ENCODE measurements at regions not wholly inside any gene's neighbourhood (a gene's known extent, or its start where the extent isn't known, plus 50 kb on each side); places are given as distances from the start of the nearest gene placed in this dataset.

GRCh38 chr16:51508490-51509212, 357.6 kb upstream of the SALL1 start:
- no peak for DNase-seq

- DNase-seq = no peak
These were observed 356.2 kb upstream of the SALL1 start for GRCh38 chr16:51507286-51507685.

DNA sequence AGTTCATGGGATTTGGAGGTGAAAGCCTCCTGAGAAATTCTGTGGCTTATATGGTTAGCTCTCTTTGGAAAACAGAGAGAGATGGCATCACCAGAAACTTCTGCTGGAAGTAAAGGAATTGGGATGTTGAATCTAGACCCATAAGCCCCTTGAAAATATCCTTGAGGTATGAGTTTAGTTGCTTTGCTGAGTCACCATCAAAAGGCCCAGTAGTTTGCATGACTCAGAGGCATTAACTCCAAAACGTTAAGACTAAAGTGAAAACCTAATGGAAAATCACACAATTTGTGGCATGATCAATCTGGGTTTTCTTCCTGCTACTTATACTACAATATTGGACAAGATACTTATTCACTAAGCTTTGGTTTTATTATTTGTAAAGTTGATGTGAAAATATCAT, 349.2 kb upstream of the SALL1 start:
- no peak for DNase-seq

DNA sequence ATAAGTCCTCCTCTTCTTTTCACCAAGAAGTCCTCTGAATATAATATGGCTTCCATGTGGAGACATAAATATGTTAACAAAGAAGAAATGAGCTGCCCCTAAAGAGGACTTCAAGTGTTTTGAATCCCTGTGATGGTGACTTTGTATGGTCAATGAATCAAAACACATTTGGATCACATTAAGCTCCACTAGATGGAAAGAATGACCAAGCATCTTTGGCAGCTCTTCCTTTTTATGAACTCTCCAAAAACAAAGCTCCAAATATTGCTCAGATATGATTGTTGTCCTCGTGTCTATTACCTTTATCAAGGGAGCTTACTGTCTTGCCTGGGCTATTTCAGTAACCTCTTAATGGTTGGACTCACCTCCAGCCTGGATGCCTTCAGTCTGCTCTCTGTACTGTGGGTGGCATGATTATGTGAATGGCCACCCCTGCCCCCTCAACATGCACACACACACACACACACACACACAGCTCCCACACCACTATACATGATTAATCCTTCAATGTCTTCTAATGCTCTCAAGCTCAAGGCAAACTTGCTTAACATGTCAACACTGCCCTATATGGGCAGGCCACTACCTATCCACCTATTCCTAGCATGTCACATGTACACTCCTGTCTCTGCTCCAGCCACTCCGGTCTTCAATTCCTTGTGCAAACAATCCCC, 346.6 kb upstream of the SALL1 start:
- no peak for DNase-seq

DNA sequence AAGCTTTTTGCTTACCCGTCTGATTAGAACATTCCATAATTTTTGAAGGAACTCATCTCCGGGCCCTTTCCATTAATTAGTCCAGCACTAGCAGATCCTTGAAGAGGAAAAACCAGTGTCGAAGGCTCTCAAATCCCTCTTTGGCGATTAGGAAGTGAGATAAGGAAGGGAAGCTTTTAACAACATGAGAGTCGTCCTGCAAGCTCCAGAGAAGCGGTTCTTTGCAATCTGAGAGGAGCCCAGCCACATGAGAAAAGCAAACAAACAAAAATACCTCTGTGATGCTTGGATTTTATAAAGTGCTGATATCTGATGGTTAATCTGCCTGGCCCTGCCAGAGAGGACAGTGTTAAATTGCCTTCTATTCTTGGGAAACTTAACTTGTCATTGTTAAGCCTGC, 339.8 kb upstream of the SALL1 start:
- DNase-seq = no peak

- DNase-seq = no peak
These were observed 336.8 kb upstream of the SALL1 start for GRCh38 chr16:51487880-51488279.

GRCh38 chr16:51474414-51475091, 323.5 kb upstream of the SALL1 start:
- DNase-seq = no peak

DNA sequence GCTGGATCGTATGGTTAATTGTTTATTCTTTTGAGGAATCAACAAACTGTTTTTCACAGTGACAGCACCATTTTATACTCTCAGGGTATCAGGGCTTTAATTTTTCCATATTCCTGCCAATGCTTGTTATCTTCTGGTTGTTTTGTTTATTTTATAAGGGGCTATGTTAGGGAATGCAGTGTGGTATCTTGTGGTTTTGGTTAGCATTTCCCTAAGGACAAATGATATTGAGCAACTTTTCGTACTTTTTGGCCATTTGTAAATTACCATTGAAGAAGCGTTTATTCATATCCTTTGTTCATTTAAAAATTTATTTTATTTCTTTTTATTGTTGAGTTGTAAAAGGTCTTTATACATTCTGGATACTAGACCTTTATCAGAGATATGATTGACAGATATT, 322.0 kb upstream of the SALL1 start:
- no peak for DNase-seq

DNA sequence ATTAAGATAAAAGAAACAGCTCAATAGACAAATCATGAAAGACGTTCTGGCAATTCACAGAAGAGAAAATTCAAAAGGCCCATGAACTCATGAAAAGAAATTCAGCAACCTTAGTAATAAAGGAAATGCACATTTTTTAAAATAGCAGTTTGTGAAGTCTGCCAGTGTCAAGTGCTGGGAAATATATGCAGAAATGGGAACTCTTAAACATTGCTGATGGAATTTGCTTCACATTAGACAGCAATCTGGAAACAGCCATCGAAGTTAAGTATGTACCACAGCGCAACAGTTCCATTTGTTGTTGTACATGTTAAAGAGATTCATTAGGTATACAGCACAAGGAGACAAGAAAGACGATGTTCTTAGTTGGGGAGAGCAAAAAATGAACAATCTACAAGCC, 319.4 kb upstream of the SALL1 start:
- no peak for DNase-seq

- no peak for DNase-seq
These were observed 313.9 kb upstream of the SALL1 start for GRCh38 chr16:51464996-51465395.

DNA sequence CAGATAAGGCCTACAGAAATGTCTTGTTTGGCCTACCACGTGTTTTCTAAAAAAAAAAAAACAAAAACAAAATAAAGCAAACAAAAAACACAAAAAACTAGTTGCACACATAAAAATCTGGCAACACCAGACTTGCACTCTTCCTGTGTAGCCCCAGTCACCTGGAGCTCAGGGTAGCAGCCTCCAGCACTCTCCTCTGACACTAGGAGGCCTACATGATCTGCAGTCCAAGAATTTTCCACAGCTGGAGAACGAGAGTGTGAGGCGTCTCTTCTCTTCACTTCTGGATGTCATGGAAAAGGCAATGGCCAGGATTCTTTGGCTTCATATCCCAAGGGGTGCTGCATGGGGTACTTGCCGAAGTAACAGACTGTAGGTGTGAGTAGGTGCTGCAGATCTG, 310.2 kb upstream of the SALL1 start:
- DNase-seq = no peak

- DNase-seq = no peak
These were observed 307.5 kb upstream of the SALL1 start for GRCh38 chr16:51458356-51459140.

GRCh38 chr16:51457775-51458174, 306.7 kb upstream of the SALL1 start:
- no peak for DNase-seq

DNA sequence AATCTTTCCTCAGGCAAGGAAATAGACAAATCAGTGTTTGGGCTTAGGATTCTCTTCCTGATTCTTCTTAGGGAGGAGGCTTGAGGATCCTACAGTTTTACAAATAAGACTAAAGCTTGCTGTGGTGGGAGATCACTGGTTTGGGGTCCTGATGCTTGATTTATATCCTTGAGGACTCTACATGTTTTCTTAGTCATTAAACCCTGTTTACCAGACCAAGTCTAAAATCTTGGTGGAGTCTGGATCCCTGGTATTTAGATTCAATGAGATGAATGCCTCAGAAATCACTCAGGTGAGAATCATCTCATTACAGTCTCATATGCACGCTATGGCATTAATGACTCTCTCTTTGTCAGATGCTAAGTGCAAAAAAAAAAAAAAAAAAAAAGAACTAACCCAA, 304.3 kb upstream of the SALL1 start:
- DNase-seq = no peak

DNA sequence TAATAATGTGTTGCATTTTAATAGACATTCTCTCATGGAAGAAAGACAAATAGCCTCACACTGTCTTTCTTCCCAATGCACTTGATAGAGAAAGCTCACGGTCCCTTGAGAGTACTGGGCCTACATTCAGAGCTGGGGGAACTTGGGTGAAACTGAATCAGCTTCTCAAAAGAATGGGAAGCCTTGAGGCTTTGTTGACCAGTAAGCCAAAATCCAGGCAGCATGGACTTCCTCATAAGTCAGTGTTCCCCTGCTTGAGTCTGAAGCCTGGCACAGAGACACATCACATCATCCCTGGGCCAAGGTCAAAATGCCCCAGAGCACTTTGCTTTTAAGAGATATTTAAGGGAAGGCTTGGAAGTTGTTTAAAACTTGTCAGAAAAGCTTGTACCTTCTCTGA, 302.2 kb upstream of the SALL1 start:
- DNase-seq = no peak

GRCh38 chr16:51450909-51451308, 299.8 kb upstream of the SALL1 start:
- DNase-seq = no peak

DNA sequence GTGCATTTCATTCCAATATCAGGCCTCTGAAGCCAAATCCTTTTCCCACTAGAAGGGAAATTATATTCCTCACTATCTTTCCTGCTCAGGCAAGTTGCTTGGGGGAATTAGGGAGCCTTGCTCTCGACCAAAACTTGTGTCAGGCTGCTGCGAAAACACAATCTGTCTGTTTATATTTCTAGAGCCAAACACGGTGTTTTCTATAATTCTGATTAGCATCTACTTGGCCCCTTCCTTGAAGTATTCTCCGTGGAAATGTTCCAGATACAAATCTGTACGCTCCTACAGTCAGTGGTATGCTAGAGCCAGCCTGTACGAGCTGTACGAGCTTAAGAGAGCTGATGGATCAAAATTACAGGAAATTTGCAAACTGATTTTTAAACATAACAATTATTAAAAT, 299.3 kb upstream of the SALL1 start:
- DNase-seq = no peak

DNA sequence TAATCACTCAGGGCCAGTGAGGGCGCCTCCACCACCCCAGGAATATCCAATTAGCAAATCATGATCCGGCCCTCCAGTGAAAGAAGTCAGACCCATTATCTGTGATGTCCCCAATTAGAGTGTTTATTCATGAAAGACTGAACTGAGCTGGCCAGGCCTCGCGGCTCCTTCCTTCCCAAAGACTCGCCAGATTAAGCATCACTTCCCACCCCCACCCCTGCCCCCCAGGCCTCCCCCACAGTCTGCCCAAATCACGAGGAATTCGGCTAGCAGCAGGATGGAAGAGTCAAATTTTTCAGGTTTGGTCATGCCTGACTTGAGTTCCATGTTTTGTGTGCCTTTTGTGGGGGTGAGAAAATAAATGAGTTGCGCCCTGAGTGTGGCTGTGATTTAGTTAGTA, 298.4 kb upstream of the SALL1 start:
- DNase-seq = no peak

DNA sequence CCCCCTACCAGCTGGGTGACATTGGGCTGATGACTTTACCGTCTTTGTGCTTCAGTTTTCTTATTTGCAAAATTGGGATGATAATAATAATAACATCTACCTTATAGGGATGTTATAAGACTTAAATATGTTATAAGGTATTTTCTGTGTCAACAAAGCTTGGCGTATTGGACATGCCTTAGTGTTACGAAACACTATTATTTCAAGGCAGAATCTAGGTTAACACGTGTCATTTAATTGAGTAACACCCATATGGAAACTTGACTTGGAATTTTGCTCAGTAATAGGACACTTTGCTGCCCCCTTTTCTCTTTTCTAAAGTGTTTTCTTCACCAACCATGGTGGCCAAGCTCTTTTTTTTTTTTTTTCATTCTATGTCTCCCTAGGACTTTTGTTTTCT, 294.2 kb upstream of the SALL1 start:
- DNase-seq = no peak

GRCh38 chr16:51443934-51444333, 292.9 kb upstream of the SALL1 start:
- DNase-seq = no peak

- DNase-seq = peak in 1 of 56 donors; percentile 17
These were observed 291.2 kb upstream of the SALL1 start for GRCh38 chr16:51442141-51442870.

Measured in nucleus accumbens (tissue), 56 donors.